ENCODE measurements at regions not wholly inside any gene's neighbourhood (a gene's known extent, or its start where the extent isn't known, plus 50 kb on each side); places are given as distances from the start of the nearest gene placed in this dataset.

DNA sequence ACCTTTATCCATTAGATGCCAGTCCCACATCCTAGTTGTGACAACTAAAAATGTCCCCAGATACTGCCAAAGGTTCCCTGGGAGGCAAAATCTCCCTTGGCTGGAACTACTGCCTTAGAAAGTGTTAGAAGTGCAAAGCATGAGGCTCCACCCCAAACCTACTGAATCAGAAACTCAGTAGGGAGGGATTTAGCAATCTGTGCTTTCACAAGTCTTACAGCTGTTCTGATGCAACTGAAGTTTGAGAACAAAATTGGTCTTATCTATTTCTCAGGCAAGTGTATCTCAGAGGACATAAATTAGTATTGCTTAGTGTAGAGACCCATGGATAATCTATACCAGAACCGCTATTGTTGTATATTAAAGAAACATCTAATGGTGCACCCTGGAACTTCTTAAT lies 70.2 kb downstream of the CLDN1 start:
- no peak overlapping the region for H3K4me3 ChIP-seq (ENCODE audit: control insufficient read depth, low read depth, low read length)
- DNase-seq (ENCODE audit: low read depth): peak; percentile 76
- TF ChIP-seq CTCF (IDR thresholded peaks at IDR 0.05; ENCODE audit: control insufficient read depth, insufficient read depth, low read depth, low read length, missing control alignments): no peak

GRCh38 chr3:190249414-190249813 lies 72.8 kb downstream of the CLDN1 start:
- TF ChIP-seq CTCF (IDR thresholded peaks at IDR 0.05; ENCODE audit: control insufficient read depth, insufficient read depth, low read depth, low read length, missing control alignments): no peak
- H3K4me3 ChIP-seq (ENCODE audit: control insufficient read depth, low read depth, low read length): no peak overlapping the region
- no peak for DNase-seq (ENCODE audit: low read depth)

DNA sequence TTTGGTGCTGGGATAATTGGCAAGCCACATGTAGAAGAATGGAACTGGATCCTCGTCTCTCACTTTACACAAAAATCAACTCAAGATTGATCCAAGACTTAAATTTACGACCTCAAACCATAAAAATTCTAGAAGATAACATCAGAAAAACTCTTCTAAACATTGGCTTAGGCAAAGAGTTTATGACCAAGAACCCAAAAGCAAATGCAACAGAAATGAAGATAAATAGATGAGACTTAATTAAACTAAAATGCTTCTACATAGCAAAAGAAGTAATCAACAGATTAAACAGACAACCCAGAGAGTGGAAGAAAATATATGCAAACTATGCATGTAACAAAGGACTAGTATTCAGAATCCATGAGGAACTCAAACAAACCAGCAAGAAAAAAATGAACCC lies 80.1 kb downstream of the CLDN1 start:
- TF ChIP-seq CTCF (IDR thresholded peaks at IDR 0.05; ENCODE audit: control insufficient read depth, insufficient read depth, low read depth, low read length, missing control alignments): no peak

GRCh38 chr3:190239325-190239724 lies 82.9 kb downstream of the CLDN1 start:
- TF ChIP-seq CTCF (IDR thresholded peaks at IDR 0.05; ENCODE audit: control insufficient read depth, insufficient read depth, low read depth, low read length, missing control alignments): no peak
- no peak for DNase-seq (ENCODE audit: low read depth)
- H3K4me3 ChIP-seq (ENCODE audit: control insufficient read depth, low read depth, low read length): no peak overlapping the region

More for the DNA sequence above, 80.1 kb downstream of the CLDN1 start:
- no peak for DNase-seq (ENCODE audit: low read depth)
- no peak overlapping the region for H3K4me3 ChIP-seq (ENCODE audit: control insufficient read depth, low read depth, low read length)

GRCh38 chr3:190238871-190239270 lies 83.4 kb downstream of the CLDN1 start:
- no peak for DNase-seq (ENCODE audit: low read depth)
- TF ChIP-seq CTCF (IDR thresholded peaks at IDR 0.05; ENCODE audit: control insufficient read depth, insufficient read depth, low read depth, low read length, missing control alignments): no peak
- H3K4me3 ChIP-seq (ENCODE audit: control insufficient read depth, low read depth, low read length): no peak overlapping the region

DNA sequence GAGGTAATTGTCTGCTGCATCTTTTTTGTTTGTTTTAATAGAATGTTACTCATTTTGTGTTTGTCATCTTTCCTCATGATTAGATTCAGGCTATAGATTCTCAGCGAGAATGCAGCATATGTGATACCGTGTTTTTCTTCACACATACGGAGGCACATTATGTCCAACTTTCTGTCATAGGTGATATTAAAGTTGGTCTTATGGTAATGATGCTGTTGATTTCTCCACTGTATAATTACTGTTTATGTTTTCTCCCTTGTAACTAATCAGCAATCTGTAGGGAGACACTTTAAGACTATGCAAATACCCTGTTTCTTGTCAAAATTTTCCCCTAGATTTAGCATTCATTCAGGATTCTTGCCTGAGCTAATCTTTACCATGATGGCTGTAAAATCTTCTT lies 87.6 kb downstream of the CLDN1 start:
- no peak overlapping the region for H3K4me3 ChIP-seq (ENCODE audit: control insufficient read depth, low read depth, low read length)
- DNase-seq (ENCODE audit: low read depth): no peak
- no peak for TF ChIP-seq CTCF (IDR thresholded peaks at IDR 0.05; ENCODE audit: control insufficient read depth, insufficient read depth, low read depth, low read length, missing control alignments)
